KMS-11 (cell line): ENCODE measurements at regions not wholly inside any gene's neighbourhood (a gene's known extent, or its start where the extent isn't known, plus 50 kb on each side); places are given as distances from the start of the nearest gene placed in this dataset.

Experiments used
- H2AFZ ChIP-seq: fragments of 200-600 bp; sonication (generic); 2 replicates; pipeline ENCODE4 v1.6.1; 2016; ENCODE audit warnings: antibody characterized with exemption, mixed run types, low read depth
- H3K27ac ChIP-seq: fragments of 200-600 bp; sonication (generic); 2 replicates; pipeline ENCODE4 v1.6.1; 2016; ENCODE audit warnings: mild to moderate bottlenecking, mixed run types
- H3K27me3 ChIP-seq: fragments of 200-600 bp; sonication (generic); 2 replicates; pipeline ENCODE4 v1.6.1; 2017; ENCODE audit warnings: mild to moderate bottlenecking, low read depth, mixed run types, moderate library complexity; ENCODE audit not compliant: insufficient read depth
- H3K36me3 ChIP-seq: fragments of 200-600 bp; sonication (generic); 2 replicates; pipeline ENCODE4 v1.6.1; 2017; ENCODE audit warnings: mild to moderate bottlenecking, mixed run types; ENCODE audit not compliant: insufficient read depth
- H3K4me1 ChIP-seq: fragments of 200-600 bp; sonication (generic); 2 replicates; pipeline ENCODE4 v1.6.1; 2016; ENCODE audit warnings: mild to moderate bottlenecking, low read depth, mixed run types; ENCODE audit not compliant: poor library complexity, severe bottlenecking
- H3K4me2 ChIP-seq: fragments of 200-600 bp; sonication (generic); 2 replicates; pipeline ENCODE4 v1.7.0; 2016; ENCODE audit warnings: mild to moderate bottlenecking, mixed run types
- H3K4me3 ChIP-seq: fragments of 200-600 bp; sonication (generic); IDR thresholded peaks from 2 replicates; pipeline ENCODE4 v1.6.1; 2017; ENCODE audit warnings: low read depth, low read length, mixed read lengths; ENCODE audit not compliant: insufficient read depth
- H3K79me2 ChIP-seq: fragments of 200-600 bp; sonication (generic); 2 replicates; pipeline ENCODE4 v1.6.1; 2016; ENCODE audit warnings: low read depth, mixed run types; ENCODE audit not compliant: insufficient read depth
- H3K9ac ChIP-seq: fragments of 200-600 bp; sonication (generic); 2 replicates; pipeline ENCODE4 v1.6.1; 2016; ENCODE audit warnings: mild to moderate bottlenecking, mixed run types
- H4K20me1 ChIP-seq: fragments of 200-600 bp; sonication (generic); 2 replicates; pipeline ENCODE4 v1.6.1; 2016; ENCODE audit warnings: mild to moderate bottlenecking, mixed run types; ENCODE audit not compliant: insufficient read depth
- CTCF ChIP-seq: fragments of 200-600 bp; sonication (generic); conservative IDR thresholded peaks from 2 replicates; pipeline ENCODE4 v1.6.1; 2017; ENCODE audit warnings: low read depth, mild to moderate bottlenecking, antibody characterized with exemption, low read length, moderate library complexity, mixed read lengths

GRCh38 chr1:80453775-80454174, 1347.0 kb upstream of the ADGRL2 start:
- TF ChIP-seq CTCF: no peak
- Histone ChIP-seq H3K4me2 (no peak overlapping the region), H3K27me3 (no peaks in the 10 kb centered on the region)

GRCh38 chr1:80450711-80451110, 1350.0 kb upstream of the ADGRL2 start:
- Histone ChIP-seq H4K20me1 (no peaks in the 10 kb centered on the region), H3K27me3 (no peaks in the 10 kb centered on the region), H3K9ac (no peak overlapping the region), H3K4me1 (no peaks in the 10 kb centered on the region), H3K4me2 (no peak overlapping the region), H3K79me2 (no peaks in the 10 kb centered on the region), H3K36me3 (no peaks in the 10 kb centered on the region), H3K4me3 (no peak overlapping the region), H2AFZ (no peak overlapping the region), H3K27ac (no peak overlapping the region)
- TF ChIP-seq CTCF: no peak

More at GRCh38 chr1:80453775-80454174, 1347.0 kb upstream of the ADGRL2 start:
- Histone ChIP-seq H3K4me3 (no peak overlapping the region), H3K36me3 (no peaks in the 10 kb centered on the region), H3K4me1 (no peaks in the 10 kb centered on the region), H3K79me2 (no peaks in the 10 kb centered on the region), H2AFZ (no peak overlapping the region), H3K9ac (no peak overlapping the region), H3K27ac (no peak overlapping the region), H4K20me1 (no peaks in the 10 kb centered on the region)

- Histone ChIP-seq H3K36me3 (no peaks in the 10 kb centered on the region), H3K4me3 (no peak overlapping the region), H3K9ac (no peak overlapping the region), H4K20me1 (no peaks in the 10 kb centered on the region), H3K27ac (no peak overlapping the region), H3K27me3 (no peaks in the 10 kb centered on the region), H2AFZ (no peak overlapping the region), H3K4me1 (no peaks in the 10 kb centered on the region), H3K4me2 (no peak overlapping the region), H3K79me2 (no peaks in the 10 kb centered on the region)
- no peak for TF ChIP-seq CTCF
Observed at GRCh38 chr1:80448081-80448480, 1352.7 kb upstream of the ADGRL2 start.

- Histone ChIP-seq H3K4me2 (no peak overlapping the region), H3K79me2 (no peaks in the 10 kb centered on the region), H3K9ac (no peak overlapping the region), H3K4me1 (no peaks in the 10 kb centered on the region), H3K27me3 (no peaks in the 10 kb centered on the region), H3K36me3 (no peaks in the 10 kb centered on the region), H4K20me1 (no peaks in the 10 kb centered on the region), H3K4me3 (no peak overlapping the region), H2AFZ (no peak overlapping the region), H3K27ac (no peak overlapping the region)
- TF ChIP-seq CTCF: no peak
Observed at GRCh38 chr1:80447526-80447925, 1353.2 kb upstream of the ADGRL2 start.

- no peak overlapping the region for H3K9ac ChIP-seq
Observed at GRCh38 chr1:80445033-80445432, 1355.7 kb upstream of the ADGRL2 start.

More at GRCh38 chr1:80445033-80445432, 1355.7 kb upstream of the ADGRL2 start:
- H3K27me3 ChIP-seq: no peaks in the 10 kb centered on the region
- no peaks in the 10 kb centered on the region for H3K36me3 ChIP-seq
- no peaks in the 10 kb centered on the region for H3K79me2 ChIP-seq
- no peaks in the 10 kb centered on the region for H4K20me1 ChIP-seq
- H3K27ac ChIP-seq: no peak overlapping the region
- H3K4me2 ChIP-seq: no peak overlapping the region
- H3K4me1 ChIP-seq: no peaks in the 10 kb centered on the region
- TF ChIP-seq CTCF: no peak
- no peak overlapping the region for H2AFZ ChIP-seq
- H3K4me3 ChIP-seq: no peak overlapping the region
